ENCODE measurements at regions not wholly inside any gene's neighbourhood (a gene's known extent, or its start where the extent isn't known, plus 50 kb on each side); places are given as distances from the start of the nearest gene placed in this dataset.

GRCh38 chr21:34271189-34271851, 92.5 kb upstream of the KCNE2 start:
- TF ChIP-seq, protein P1, sequence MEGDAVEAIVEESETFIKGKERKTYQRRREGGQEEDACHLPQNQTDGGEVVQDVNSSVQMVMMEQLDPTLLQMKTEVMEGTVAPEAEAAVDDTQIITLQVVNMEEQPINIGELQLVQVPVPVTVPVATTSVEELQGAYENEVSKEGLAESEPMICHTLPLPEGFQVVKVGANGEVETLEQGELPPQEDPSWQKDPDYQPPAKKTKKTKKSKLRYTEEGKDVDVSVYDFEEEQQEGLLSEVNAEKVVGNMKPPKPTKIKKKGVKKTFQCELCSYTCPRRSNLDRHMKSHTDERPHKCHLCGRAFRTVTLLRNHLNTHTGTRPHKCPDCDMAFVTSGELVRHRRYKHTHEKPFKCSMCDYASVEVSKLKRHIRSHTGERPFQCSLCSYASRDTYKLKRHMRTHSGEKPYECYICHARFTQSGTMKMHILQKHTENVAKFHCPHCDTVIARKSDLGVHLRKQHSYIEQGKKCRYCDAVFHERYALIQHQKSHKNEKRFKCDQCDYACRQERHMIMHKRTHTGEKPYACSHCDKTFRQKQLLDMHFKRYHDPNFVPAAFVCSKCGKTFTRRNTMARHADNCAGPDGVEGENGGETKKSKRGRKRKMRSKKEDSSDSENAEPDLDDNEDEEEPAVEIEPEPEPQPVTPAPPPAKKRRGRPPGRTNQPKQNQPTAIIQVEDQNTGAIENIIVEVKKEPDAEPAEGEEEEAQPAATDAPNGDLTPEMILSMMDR (tag by site-specific recombination; IDR thresholded peaks at IDR 0.05), result no peak
- TF ChIP-seq ZNF24 (tag by site-specific recombination; IDR thresholded peaks at IDR 0.05), result no peak
- no peak for TF ChIP-seq ZBTB6 (tag by site-specific recombination; IDR thresholded peaks at IDR 0.05)
